GM21515 (cell line): ENCODE measurements at regions not wholly inside any gene's neighbourhood (a gene's known extent, or its start where the extent isn't known, plus 50 kb on each side); places are given as distances from the start of the nearest gene placed in this dataset.

ENCODE experiments used
- ATAC-seq: cut with Tn5 transposase; IDR thresholded peaks from one replicate; pipeline ENCODE4 v1.9.1; 2021; ENCODE audit not compliant: unreplicated experiment

DNA sequence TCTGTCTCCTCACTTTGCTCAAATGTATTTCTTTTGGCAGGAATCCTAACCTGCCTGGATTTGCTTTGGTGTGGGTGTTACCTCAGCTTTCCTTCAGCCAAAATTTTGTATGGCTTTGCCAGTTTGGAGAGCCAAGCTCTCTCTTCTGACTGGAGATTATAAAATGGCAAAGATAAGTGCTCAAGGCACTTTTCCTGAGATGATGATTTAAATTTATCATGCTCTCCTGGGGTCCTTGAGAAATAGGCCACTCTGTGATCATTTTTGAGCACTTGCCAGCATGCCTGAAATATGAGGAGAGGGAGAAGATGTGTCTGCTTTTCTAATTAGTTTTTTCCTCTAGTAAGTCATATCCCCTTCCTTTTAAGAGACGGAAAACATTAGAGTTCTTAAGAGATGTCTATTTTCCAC lies 683.0 kb downstream of the SLC4A3 start:
- ATAC-seq, result no peak

GRCh38 chr2:220315098-220315823 lies 687.8 kb downstream of the SLC4A3 start:
- ATAC-seq, result no peak

GRCh38 chr2:220318037-220318436 lies 690.6 kb downstream of the SLC4A3 start:
- ATAC-seq, result no peak

GRCh38 chr2:220318508-220318907 lies 691.1 kb downstream of the SLC4A3 start:
- ATAC-seq, result no peak

- ATAC-seq, result no peak
Observed at GRCh38 chr2:220320326-220320725, 692.9 kb downstream of the SLC4A3 start.

GRCh38 chr2:220332886-220333285 lies 705.5 kb downstream of the SLC4A3 start:
- no peak for ATAC-seq

DNA sequence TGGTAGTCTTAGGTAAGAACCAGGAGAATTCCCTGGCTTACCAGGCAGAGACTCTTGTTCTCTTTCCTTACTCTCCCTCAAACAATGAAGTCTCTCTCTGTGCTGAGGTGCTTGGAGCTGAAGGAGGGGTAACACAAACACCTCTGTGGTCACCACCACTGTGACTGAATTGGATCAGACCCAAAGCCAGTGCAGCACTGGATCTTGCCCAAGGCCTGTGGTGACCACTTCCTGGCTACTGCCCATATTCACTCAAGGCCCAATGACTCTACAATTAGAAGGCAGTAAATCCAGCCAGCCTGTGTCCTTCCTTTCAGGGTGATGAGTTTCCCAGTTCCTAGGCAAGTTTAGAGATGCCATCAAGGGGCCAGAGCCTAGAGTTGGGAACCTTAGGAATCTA lies 706.8 kb downstream of the SLC4A3 start:
- no peak for ATAC-seq

GRCh38 chr2:220334871-220335590 lies 707.6 kb downstream of the SLC4A3 start:
- ATAC-seq, result no peak

- ATAC-seq, result no peak
Observed at GRCh38 chr2:220335591-220335915, 708.1 kb downstream of the SLC4A3 start.

DNA sequence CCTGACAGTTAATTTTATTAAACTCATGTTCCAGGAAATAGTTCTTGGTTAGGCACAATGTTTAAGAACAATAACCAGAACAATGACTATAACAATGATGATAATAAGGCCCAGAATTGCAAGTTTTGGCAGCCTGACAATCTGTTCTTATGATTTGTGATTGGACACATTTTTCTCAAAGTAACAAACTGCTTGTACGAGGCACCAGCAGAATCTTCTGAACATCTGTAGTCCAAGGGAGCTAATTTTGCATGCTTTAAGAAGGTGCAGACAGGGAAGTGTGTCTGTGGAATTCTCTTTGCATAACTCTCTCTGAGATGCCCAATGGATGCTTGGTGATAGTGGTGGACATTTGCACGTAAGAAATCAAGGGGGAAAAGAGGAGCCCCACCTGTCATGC lies 709.3 kb downstream of the SLC4A3 start:
- no peak for ATAC-seq

GRCh38 chr2:220337611-220338440 lies 710.4 kb downstream of the SLC4A3 start:
- no peak for ATAC-seq

GRCh38 chr2:220341014-220341413 lies 713.6 kb downstream of the SLC4A3 start:
- ATAC-seq, result no peak

GRCh38 chr2:220346919-220347318 lies 719.5 kb downstream of the SLC4A3 start:
- ATAC-seq, result no peak

DNA sequence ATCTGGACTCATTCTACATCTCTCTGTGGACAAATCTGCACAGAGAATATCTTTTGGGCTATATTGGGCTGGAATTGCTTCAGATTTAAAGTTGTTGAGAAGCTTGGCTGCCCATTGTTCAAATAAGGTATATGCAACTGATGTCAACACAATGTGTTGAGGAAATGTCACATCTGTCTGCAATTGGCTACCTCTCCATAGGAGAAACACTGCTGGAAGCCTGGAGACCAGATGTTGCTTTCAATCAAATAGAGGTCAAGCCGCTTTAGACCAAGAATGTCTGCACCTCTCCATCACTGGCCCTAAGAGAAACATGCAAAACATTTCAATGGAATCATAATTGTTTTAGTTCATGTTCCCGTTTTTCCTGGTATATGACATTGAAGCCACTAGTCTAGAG lies 720.2 kb downstream of the SLC4A3 start:
- no peak for ATAC-seq

DNA sequence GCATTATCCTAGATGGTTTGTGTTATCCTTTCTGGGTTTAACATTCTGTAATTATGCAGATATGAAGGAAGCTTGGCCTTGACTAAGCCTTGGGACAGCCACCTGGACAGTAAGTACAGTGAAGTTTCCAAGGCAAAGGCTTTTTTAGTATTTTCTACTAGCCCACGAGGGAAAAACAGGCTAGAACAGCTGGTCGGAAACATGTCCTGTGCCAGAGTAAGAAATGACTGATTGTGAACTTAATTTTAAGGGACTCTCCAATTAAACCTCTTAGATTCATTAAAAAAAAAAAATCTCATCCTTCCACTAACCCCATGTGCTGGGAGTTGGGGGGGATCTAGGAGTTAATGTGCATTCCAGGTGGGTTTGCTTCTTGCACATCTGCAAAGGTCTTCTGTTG lies 720.8 kb downstream of the SLC4A3 start:
- ATAC-seq, result no peak

- ATAC-seq, result no peak
Observed at GRCh38 chr2:220353897-220354296, 726.5 kb downstream of the SLC4A3 start.

DNA sequence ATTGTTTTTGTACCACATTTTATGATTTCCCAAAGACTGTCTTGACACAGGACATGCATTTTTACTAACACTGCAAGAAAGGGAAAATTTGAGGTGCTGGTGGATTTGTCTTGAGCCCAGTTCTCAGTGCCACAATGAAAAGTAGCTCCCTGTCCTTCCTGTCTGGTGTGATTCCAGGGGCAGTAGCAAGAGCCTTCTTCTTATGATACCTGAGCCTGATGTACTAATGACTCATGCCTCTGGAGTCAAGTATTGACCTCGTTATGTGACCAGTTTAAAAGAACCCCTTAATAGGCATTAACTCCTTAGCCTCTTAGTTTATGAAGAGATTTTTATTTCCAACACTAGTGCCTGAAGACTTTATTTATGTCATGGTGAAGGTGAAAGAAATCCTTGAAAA lies 728.6 kb downstream of the SLC4A3 start:
- no peak for ATAC-seq

DNA sequence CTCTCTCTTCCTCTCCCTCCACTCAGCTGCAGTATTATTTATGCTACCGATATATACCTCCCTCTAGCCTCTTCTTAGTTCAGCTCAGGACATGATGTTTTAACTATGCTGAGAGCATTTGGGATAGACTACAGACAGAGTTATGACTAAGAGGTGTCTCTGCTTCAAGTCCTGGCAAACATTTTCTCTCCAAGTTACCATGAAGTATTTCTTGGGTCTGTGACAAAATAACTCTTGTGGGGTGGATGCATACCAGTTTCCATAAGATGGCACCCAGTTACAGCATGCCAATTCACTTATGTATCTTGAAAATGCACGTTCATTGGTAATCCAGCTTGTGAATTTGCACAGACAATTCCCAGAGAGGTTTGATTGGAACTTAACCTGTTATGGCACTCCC lies 737.6 kb downstream of the SLC4A3 start:
- ATAC-seq, result no peak

DNA sequence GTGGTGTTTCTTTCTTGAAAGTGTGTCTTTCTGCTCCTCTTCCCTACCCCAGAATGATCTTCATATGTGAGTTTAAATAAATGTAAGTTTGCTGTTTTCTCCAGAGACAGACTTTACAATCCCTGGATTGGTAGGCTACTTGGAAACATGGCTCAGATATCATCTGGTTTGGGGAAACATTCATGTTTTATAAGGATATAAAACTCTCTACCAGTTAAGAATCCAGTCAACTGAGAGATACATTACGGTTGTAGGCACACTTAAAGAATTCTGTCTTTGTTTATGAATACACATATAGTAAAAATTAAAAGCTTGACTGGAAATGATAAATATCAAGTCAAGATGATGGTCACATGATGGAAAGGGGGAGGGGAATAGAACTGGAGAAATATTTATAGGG lies 739.3 kb downstream of the SLC4A3 start:
- no peak for ATAC-seq

DNA sequence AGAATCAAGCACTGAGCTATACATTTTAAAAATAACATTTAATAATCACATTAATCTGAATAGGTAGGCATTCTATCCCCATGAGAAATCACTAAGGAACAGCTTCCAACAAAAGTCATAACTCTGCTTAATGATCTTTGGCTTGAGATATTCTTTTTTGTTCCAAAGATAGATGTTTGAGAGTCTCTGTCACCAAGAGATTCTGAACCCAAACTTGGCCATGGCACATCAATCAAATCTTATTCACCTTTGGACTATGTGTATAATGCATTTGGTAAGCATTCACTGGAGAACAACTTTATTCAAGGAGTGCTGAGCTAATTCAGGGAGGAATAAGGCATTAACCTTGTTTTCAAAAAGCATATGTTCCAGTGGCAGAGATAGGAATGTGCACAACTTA lies 743.3 kb downstream of the SLC4A3 start:
- ATAC-seq, result no peak

GRCh38 chr2:220371211-220371610 lies 743.8 kb downstream of the SLC4A3 start:
- no peak for ATAC-seq

DNA sequence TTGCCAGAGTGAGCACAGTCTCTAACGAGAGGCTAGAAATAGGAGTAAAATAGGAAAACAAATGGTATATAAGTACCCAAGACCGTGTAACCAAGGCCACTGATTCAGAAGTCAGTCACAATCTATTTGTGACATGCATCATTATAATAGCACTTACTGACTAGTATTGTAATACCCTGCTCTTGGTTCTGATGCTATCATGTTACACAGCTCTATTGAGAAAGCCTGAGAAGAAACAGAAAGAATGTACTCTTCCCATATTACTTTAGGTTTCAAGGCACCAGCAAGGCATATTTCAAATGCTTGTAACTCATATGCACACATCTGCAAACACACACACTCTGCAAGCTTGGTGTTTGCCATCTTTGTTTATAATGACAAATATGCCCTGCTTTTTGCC lies 746.4 kb downstream of the SLC4A3 start:
- no peak for ATAC-seq
